CD4-positive, alpha-beta T cell treated with Interleukin-2 at 100 ng/mL for 4 hours (primary cell): ENCODE measurements at regions not wholly inside any gene's neighbourhood (a gene's known extent, or its start where the extent isn't known, plus 50 kb on each side); places are given as distances from the start of the nearest gene placed in this dataset.
"Not testable (repeated sequence)": the region's sequence is repeated elsewhere in the genome, so short reads cannot be mapped to it uniquely, and the experiment has no call there.

ENCODE experiments used
- DNase-seq: peaks from one replicate; pipeline ENCODE4 v3.0.0-alpha.2; 2020; ENCODE audit warnings: low spot score

GRCh38 chr9:86488345-86488744 is 134.1 kb upstream of the TUT7 start:
- DNase-seq, result no peak

GRCh38 chr9:86487838-86488233 is 133.6 kb upstream of the TUT7 start:
- DNase-seq, result no peak

- DNase-seq, result no peak
Observed at GRCh38 chr9:86486891-86487837, 133.0 kb upstream of the TUT7 start.

GRCh38 chr9:86485359-86485758 is 131.1 kb upstream of the TUT7 start:
- DNase-seq, result no peak

GRCh38 chr9:86483496-86483895 is 129.3 kb upstream of the TUT7 start:
- DNase-seq, result no peak

GRCh38 chr9:86481466-86481865 is 127.3 kb upstream of the TUT7 start:
- no peak for DNase-seq

- DNase-seq, result not testable (repeated sequence)
Observed at GRCh38 chr9:86475255-86475654, 121.0 kb upstream of the TUT7 start.

GRCh38 chr9:86471171-86471815 is 117.1 kb upstream of the TUT7 start:
- DNase-seq, result no peak

GRCh38 chr9:86470326-86470725 is 116.1 kb upstream of the TUT7 start:
- no peak for DNase-seq

- no peak for DNase-seq
Observed at GRCh38 chr9:86469476-86470250, 115.5 kb upstream of the TUT7 start.

- no peak for DNase-seq
Observed at GRCh38 chr9:86464242-86464641, 110.0 kb upstream of the TUT7 start.

- DNase-seq, result no peak
Observed at GRCh38 chr9:86460216-86461002, 106.2 kb upstream of the TUT7 start.

- no peak for DNase-seq
Observed at GRCh38 chr9:86459599-86460155, 105.5 kb upstream of the TUT7 start.

GRCh38 chr9:86459191-86459590 is 105.0 kb upstream of the TUT7 start:
- no peak for DNase-seq

- DNase-seq, result no peak
Observed at GRCh38 chr9:86458191-86458855, 104.1 kb upstream of the TUT7 start.

- no peak for DNase-seq
Observed at GRCh38 chr9:86456416-86456815, 102.2 kb upstream of the TUT7 start.

GRCh38 chr9:86454701-86455615 is 100.7 kb upstream of the TUT7 start:
- DNase-seq, result no peak

GRCh38 chr9:86452201-86452828 is 98.1 kb upstream of the TUT7 start:
- DNase-seq, result no peak

- no peak for DNase-seq
Observed at GRCh38 chr9:86449246-86449645, 95.0 kb upstream of the TUT7 start.
